GM19455 (cell line): ENCODE measurements at regions not wholly inside any gene's neighbourhood (a gene's known extent, or its start where the extent isn't known, plus 50 kb on each side); places are given as distances from the start of the nearest gene placed in this dataset.

Experiments used
- ATAC-seq: cut with Tn5 transposase; IDR thresholded peaks from one replicate; pipeline ENCODE4 v1.9.1; 2021; ENCODE audit not compliant: unreplicated experiment

GRCh38 chr22:22098457-22099193 is 116.0 kb upstream of the TOP3B start:
- ATAC-seq: no peak

DNA sequence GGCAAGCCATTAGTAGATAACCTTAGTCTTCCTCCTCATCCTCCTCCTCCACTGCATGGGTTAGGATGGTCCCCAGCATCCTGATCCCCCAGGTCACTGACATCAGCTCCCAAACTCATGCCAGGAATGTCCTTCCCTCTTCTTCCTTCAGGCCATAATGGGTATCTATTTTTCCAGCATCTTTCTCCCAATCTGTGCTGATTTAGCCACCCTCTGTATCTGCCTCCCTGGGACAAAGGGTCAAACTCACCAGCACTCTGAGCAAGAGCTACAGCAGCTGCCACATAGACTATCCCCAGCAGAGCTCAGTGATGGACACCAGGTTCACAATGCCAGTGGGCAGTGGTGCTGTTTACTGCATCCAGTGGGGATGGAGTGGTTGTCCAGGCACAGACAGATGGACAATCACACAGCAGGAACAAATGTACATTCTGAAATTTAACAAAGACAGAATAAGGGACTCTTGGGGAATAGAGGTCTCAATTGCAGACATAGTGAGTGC is 115.2 kb upstream of the TOP3B start:
- no peak for ATAC-seq

DNA sequence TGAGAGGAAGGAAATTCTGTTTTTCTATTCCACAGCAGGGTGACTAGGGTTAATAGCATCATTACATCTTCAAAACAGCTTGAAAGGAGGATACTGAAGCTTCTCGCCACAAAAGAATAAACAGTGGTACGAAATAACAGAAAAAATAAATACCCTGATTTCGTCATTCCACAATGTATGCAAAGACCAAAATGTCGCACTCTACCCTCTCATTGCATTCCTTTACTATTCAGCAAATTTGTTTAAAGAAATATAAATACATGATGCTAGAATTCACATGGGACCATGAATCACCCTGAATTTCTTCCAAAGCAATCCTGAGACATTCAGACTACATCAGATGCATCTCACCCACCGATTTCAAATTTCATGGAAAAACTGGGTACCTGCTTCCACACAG is 112.3 kb upstream of the TOP3B start:
- no peak for ATAC-seq

DNA sequence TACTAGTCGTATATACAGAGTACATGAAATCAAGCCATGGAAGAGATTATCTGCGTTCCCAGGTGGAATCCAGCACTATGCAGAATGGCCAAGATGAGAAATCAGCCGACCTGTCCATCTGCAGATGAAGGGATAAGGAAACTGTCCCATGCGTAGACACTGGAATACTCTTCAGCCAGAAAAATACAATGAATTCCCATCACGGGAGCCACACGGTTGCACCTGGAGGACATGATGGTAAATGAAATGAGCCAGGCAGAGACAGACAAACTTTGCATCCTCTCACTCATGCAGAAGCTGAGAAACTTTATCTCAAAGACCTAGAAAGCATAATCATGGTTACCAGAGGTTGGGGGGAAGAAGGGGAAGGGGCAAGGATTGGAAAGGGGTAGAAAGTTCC is 111.9 kb upstream of the TOP3B start:
- ATAC-seq: no peak

- no peak for ATAC-seq
Observed at GRCh38 chr22:22093743-22094142, 111.2 kb upstream of the TOP3B start.

DNA sequence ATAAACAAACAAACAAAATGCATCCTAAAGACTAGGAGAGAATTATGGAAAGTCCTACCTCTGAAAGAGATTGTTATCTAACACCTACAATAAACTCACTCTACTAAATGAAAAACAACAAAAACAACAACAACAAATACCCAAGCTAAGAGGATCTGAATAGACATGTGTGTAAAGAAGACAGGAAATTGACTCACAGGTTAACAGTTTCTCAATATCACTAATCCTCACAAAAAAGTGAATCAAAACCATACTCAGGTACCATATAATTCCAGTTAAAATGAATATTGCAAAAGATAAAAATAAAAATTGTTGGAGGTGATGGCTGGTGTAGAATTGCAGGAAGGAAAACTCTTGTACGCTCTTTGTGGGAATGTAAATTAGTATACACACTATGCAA is 110.4 kb upstream of the TOP3B start:
- ATAC-seq: no peak

DNA sequence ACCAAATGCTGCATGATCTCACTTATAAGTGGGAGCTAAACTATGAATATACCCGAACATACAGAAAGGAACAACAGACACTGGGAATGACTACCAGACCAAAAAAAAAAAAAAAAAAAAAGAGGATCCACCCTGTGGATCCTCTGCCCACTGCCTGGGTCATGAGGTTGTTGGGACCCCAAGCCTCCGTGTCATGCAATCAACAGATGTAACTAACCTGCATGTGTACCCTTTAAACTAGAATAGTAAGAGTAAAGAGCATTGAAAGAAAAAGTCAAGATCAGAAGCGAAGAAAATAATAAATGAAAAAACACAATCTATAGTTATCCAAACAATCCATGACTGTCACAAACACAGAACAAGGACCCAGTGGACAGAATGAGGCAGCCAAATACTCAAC is 109.5 kb upstream of the TOP3B start:
- no peak for ATAC-seq

GRCh38 chr22:22091400-22091878 is 108.9 kb upstream of the TOP3B start:
- ATAC-seq: no peak

DNA sequence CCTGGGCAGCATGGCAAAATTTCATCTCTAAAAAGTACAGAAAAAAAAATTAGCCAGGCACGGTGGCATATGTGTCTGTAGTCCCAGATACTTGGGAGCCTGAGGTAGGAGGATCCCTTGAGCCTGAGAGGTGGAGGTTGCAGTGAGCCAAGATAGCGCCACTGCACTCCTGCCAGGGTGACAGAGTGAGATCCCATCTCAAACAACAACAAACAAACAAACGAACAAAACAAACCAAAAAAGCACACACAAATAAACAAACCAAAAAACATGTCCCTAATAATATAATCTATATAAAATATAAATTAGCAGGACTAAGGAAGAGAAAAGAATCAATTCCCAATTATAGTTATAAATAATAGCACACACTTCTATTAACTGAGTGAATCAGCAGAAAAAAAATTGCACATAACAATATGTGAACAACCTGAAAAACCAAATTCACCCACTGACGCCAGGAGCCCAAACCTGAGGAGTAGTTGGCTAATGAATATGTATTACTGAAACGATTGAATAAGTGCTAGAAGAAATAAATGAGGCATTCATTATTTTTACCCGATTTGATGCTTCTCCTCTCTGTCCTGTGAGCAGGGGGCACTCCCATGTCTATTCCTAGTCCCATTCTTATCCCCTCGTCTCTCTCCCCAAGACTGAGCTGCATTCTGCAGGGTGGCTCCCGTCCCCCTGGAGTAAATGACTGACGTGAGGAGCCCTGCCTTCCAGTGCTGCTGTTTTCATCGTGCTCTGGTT is 108.2 kb upstream of the TOP3B start:
- ATAC-seq: no peak

GRCh38 chr22:22089459-22090308 is 107.1 kb upstream of the TOP3B start:
- ATAC-seq: no peak

DNA sequence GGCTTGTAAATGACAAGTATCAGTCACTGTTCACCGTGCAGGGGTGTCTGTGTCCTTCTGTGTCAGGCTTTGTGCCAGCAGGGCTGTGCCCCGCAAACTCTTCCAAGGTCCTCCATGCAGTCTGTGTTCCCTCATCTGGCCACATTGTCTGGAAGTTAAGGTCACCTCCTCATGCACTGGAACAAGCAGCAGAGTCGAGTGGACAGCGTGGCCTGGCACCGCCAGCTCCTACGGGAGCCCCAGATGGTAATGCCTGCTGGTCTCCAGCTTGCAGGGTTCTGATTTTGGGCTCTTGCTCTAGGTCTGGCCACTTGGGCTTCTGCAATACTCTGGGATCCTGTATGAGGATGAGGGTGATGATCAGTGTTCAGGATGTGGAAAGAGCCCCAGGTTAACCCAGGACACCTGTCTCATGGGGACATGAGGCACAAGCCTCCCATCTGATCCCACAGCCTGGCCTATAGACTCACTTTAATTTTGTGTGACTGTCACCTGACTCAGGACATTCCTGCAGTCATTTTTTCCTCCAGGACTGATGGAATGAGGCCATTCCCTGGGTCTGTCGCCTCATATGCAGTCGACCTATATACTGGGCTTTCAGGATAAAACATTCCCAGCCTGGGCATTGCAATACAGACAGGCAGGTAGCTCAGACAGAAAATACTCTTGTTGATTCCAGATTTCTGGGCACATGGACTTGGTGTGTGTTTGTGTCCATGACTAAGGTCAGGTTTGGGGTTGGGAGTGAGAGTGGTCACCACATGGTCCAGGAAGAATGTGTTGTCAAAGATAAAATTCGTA is 106.3 kb upstream of the TOP3B start:
- no peak for ATAC-seq

DNA sequence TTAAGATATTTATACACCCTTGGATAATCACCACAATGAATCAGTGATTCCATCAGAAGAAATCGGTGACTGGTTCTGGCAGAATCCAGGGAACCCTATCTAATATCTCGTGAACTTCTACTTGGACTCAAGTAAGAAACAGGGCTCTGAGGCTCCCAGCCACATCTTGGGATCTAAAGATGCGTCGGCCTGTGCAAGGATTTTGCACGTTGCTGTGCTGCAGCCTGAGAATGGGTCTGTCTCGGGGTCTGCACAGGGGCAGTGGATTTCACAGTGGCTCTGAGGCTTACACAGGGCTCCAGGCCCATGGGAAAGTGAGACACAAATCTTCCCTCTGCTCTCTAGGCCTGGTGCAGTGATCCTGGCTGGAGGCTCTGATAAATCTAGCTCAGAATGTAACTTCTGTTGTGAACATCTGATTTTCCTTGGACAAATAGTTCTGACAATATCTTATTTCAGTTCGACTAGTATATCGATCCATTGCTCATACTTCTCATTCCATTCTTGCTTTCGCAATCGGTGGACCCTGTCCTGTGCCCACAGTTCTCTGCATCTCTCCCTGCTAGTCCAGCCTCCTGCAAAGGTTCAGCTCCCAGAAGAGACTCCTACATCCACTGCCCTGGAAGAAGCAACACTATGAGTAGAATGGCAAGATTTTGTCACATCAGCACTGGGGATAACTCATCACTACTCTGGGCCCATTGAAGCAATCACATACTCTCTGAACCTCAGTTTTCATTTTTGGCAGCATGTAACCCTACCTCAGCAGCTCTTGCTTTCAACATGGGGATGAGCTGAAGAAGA is 105.5 kb upstream of the TOP3B start:
- ATAC-seq: no peak

DNA sequence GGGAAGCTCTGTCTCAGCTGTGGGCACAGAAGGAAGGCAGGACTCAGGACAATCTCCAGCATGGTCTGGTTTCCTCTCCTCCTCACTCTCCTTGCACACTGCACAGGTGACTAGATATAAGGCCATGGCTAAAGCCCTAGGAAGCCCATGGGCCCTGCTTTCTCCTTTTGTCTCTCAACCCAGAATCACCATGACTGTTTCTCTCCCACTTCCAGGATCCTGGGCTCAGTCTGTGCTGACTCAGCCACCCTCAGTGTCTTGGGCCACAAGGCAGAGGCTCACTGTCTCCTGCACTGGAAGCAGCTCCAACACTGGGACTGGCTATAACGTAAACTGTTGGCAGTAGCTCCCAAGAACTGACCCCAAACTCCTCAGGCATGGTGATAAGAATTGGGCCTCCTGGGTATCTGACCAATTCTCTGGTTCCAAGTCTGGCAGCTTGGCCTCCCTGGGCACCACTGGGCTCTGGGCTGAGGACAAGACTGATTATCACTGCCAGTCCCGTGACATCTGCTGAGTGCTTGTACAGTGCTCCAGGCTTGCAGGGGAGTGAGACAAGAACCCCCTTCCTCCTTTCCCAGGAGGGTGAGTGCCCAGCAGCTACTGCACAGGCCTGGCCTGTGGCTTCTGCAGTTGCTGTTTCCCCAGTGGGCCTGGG is 104.0 kb upstream of the TOP3B start:
- no peak for ATAC-seq

GRCh38 chr22:22085702-22086500 is 103.3 kb upstream of the TOP3B start:
- no peak for ATAC-seq

DNA sequence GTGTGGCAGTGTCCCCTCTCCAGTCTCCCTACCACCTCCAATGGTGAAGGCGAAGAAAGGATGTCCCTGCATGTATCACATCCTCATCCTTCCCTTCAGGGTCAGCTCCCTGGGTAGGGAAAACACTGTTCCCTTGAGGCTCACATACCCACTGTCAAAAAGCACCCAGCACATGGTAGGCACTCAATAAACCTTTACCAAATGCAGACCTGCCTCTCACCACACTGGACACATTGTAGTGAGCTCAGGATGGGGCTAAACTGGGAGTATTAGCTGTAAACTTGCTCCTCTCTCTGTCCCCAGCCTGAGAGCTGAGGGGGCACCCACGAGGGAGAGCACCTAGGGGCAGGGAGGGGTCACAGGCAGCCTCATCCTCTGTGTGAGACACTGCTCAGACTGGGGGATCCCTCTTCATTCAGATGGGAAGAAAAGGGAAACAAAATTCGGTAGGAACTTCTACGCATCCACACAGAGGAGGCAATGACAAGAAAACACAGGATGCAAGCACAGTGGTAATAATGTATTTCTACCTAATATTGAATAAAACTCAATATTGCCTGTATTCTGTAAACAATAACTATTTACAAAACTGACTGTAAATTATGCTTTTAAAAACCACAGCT is 101.6 kb upstream of the TOP3B start:
- ATAC-seq: no peak

- no peak for ATAC-seq
Observed at GRCh38 chr22:22082960-22083359, 100.4 kb upstream of the TOP3B start.

DNA sequence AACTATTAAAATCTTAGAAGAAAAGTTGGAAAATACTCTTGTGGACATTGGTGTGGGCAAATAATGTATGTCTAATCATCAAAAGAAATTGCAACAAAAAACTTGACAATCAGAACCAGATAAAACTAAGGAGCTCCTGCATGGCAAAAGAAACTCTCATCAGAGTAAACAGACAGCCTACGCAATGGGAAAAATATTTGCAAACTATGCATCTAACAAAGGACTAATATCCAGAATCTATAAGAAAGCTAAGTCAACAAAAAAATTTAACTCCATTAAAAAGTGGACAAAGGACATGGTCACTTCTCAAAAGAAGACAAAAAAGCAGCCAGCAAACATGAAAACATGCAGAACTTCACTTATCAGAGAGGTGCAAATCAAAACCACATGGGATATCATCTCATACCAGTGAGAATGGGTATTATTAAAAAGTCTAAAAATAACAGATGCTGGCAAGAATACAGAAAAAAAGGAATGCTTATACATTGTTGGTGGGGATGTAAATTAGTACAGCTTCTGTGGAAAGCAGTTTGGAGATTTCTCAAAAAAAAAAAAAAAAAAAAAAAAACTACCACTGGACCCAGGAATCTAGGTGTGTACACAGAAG is 99.7 kb upstream of the TOP3B start:
- no peak for ATAC-seq

GRCh38 chr22:22080270-22080669 is 97.7 kb upstream of the TOP3B start:
- ATAC-seq: no peak
